GM12873 (cell line): ENCODE measurements at regions not wholly inside any gene's neighbourhood (a gene's known extent, or its start where the extent isn't known, plus 50 kb on each side); places are given as distances from the start of the nearest gene placed in this dataset.

Experiments
- CTCF ChIP-seq: IDR thresholded peaks from 2 replicates; pipeline ENCODE4 v1.5.1; 2012; ENCODE audit warnings: low read depth, mild to moderate bottlenecking, moderate library complexity, low read length, control low read depth; ENCODE audit not compliant: insufficient read depth; ENCODE audit errors: missing control alignments

- no peak for TF ChIP-seq CTCF
Measured at GRCh38 chr12:97666263-97666662, 203.7 kb downstream of the RMST start.

GRCh38 chr12:97672870-97673269 lies 210.3 kb downstream of the RMST start:
- TF ChIP-seq CTCF, result no peak

GRCh38 chr12:97680751-97681150 lies 218.1 kb downstream of the RMST start:
- TF ChIP-seq CTCF, result no peak

GRCh38 chr12:97681612-97682504 lies 219.3 kb downstream of the RMST start:
- TF ChIP-seq CTCF, result no peak

- no peak for TF ChIP-seq CTCF
Measured at GRCh38 chr12:97685360-97685759, 222.8 kb downstream of the RMST start.

- no peak for TF ChIP-seq CTCF
Measured at GRCh38 chr12:97701901-97702300, 239.3 kb downstream of the RMST start.

- TF ChIP-seq CTCF, result no peak
Measured at GRCh38 chr12:97711392-97711791, 248.8 kb downstream of the RMST start.
